ENCODE measurements at regions not wholly inside any gene's neighbourhood (a gene's known extent, or its start where the extent isn't known, plus 50 kb on each side); places are given as distances from the start of the nearest gene placed in this dataset.

GRCh38 chr5:82817897-82818676, 259.1 kb downstream of the TMEM167A start (continued):
- no peak for TF ChIP-seq ZNF668 (CRISPR knock-in tag; IDR thresholded peaks at IDR 0.05)
- no peak for TF ChIP-seq ZNF518B (CRISPR knock-in tag; IDR thresholded peaks at IDR 0.05)
- no peak for TF ChIP-seq EZH2 (IDR thresholded peaks at IDR 0.05; ENCODE audit: borderline replicate concordance, low read depth, low read length)
- no peak for TF ChIP-seq KLF1 (tag; IDR thresholded peaks at IDR 0.05)
- no peak for TF ChIP-seq ARHGAP35 (IDR thresholded peaks at IDR 0.05; ENCODE audit: partially characterized antibody)

GRCh38 chr5:82816926-82817325, 260.3 kb downstream of the TMEM167A start:
- in situ Hi-C loops (cut with MboI) (no loop called here), intact Hi-C loops (cut with micrococcal nuclease) (no loop called here)
- H3K79me2 ChIP-seq (ENCODE audit: control insufficient read depth, insufficient read depth, low read length) = no peaks in the 10 kb centered on the region
- DNase-seq (ENCODE audit: extremely low read depth in 1 of 4, low spot score in 3 of 4) (no peak), ATAC-seq (no peak), FAIRE-seq (no peak)
- H3K4me3 ChIP-seq = no peak overlapping the region
- no peaks in the 10 kb centered on the region for H3K9me1 ChIP-seq (ENCODE audit: control insufficient read depth, insufficient read depth, low read length)
- H3K27ac ChIP-seq (ENCODE audit: extremely low read depth, low read depth, low read length) = no peak overlapping the region
- whole genome bisulfite sequencing (ENCODE audit: insufficient coverage, low coverage, missing lambda C conversion rate) = 5% methylated on average over 5 of the region's 5 CpGs
- H3K9me3 ChIP-seq (replicated peaks; ENCODE audit: control insufficient read depth, insufficient read depth, low read depth, low read length) = no peaks in the 10 kb centered on the region
- H3K36me3 ChIP-seq (ENCODE audit: control insufficient read depth, insufficient read depth, low read length) = no peaks in the 10 kb centered on the region
- H3K27me3 ChIP-seq (ENCODE audit: control insufficient read depth in 2 of 2, insufficient read depth in 2 of 2, low read length in 2 of 2) = no peaks in the 10 kb centered on the region
- BruUV-seq (replicated peaks) = no TSS peak
- H4K20me1 ChIP-seq (replicated peaks; ENCODE audit: control insufficient read depth, insufficient read depth, low read length) = no peaks in the 10 kb centered on the region
- H3K4me1 ChIP-seq (replicated peaks in 1 of 2; ENCODE audit: control insufficient read depth in 2 of 2, insufficient read depth in 2 of 2, low read length in 2 of 2) = no peaks in the 10 kb centered on the region
- H2AFZ ChIP-seq (ENCODE audit: low read depth, low read length) = no peak overlapping the region
- no peak overlapping the region for H3K9ac ChIP-seq (ENCODE audit: insufficient read depth in 1 of 2, low read depth in 2 of 2, low read length in 2 of 2)
- POLR2A ChIA-PET = no interaction called here
- H3K4me2 ChIP-seq (ENCODE audit: insufficient read depth, low read length) = no peak overlapping the region
- CTCF ChIA-PET (ENCODE audit: low intra/inter-chr PET ratio) = interaction anchor here (0.6 kb wide), 1 partner anchor 932 kb away, joined by 4 read pairs; no protein-coding TSS in a partner anchor
- TF ChIP-seq SMAD4 (CRISPR knock-in tag; conservative IDR thresholded peaks at IDR 0.05) (no peak), THRA (IDR thresholded peaks at IDR 0.05) (no peak), STAT5B (CRISPR knock-in tag; IDR thresholded peaks at IDR 0.05) (no peak), ARID1B (IDR thresholded peaks at IDR 0.05) (no peak), PURB (CRISPR knock-in tag; IDR thresholded peaks at IDR 0.05; ENCODE audit: low read depth) (no peak), RB1 (IDR thresholded peaks at IDR 0.05; ENCODE audit: low read depth) (no peak), TFAP4 (CRISPR knock-in tag; IDR thresholded peaks at IDR 0.05; ENCODE audit: borderline replicate concordance) (no peak)
